ENCODE measurements at regions not wholly inside any gene's neighbourhood (a gene's known extent, or its start where the extent isn't known, plus 50 kb on each side); places are given as distances from the start of the nearest gene placed in this dataset.

GRCh38 chr1:87930796-87931195 is 602.1 kb downstream of the LMO4 start:
- no peak for TF ChIP-seq CTCF (IDR thresholded peaks at IDR 0.05)
- peaks cover 0 to 8% of the 10 kb centered on the region in 2 donors for H3K9me3 ChIP-seq
- no peak overlapping the region for H3K4me3 ChIP-seq
- DNase-seq (ENCODE audit: low spot score in 2 of 2), result no peak
- no peaks in the 10 kb centered on the region for H3K36me3 ChIP-seq
- H3K4me1 ChIP-seq, result no peaks in the 10 kb centered on the region
- no peaks in the 10 kb centered on the region for H3K27me3 ChIP-seq
- no peak overlapping the region for H3K27ac ChIP-seq
- intact Hi-C loops (cut with DNase I), result no loop called here

GRCh38 chr1:87933171-87933570 is 604.5 kb downstream of the LMO4 start:
- H3K36me3 ChIP-seq, result no peaks in the 10 kb centered on the region
- intact Hi-C loops (cut with DNase I), result no loop called here
- H3K4me1 ChIP-seq, result no peaks in the 10 kb centered on the region
- no peaks in the 10 kb centered on the region for H3K27me3 ChIP-seq
- no peak for TF ChIP-seq CTCF (IDR thresholded peaks at IDR 0.05)
- H3K4me3 ChIP-seq, result no peak overlapping the region
- no peak for DNase-seq (ENCODE audit: low spot score in 2 of 2)
- peaks cover 0 to 8% of the 10 kb centered on the region in 2 donors for H3K9me3 ChIP-seq
- no peak overlapping the region for H3K27ac ChIP-seq

GRCh38 chr1:87935130-87935529 is 606.5 kb downstream of the LMO4 start:
- Histone ChIP-seq H3K27ac (no peak overlapping the region), H3K9me3 (peaks cover 0 to 8% of the 10 kb centered on the region in 2 donors), H3K27me3 (no peaks in the 10 kb centered on the region), H3K4me3 (no peak overlapping the region), H3K4me1 (no peaks in the 10 kb centered on the region), H3K36me3 (no peaks in the 10 kb centered on the region)
- TF ChIP-seq CTCF (IDR thresholded peaks at IDR 0.05), result no peak
- no peak for DNase-seq (ENCODE audit: low spot score in 2 of 2)
- intact Hi-C loops (cut with DNase I), result no loop called here

- Histone ChIP-seq H3K9me3 (no peaks in the 10 kb centered on the region), H3K4me1 (no peaks in the 10 kb centered on the region), H3K27ac (no peak overlapping the region), H3K27me3 (no peaks in the 10 kb centered on the region), H3K4me3 (no peak overlapping the region), H3K36me3 (no peaks in the 10 kb centered on the region)
- intact Hi-C loops (cut with DNase I), result no loop called here
- DNase-seq (ENCODE audit: low spot score in 2 of 2), result no peak
- TF ChIP-seq CTCF (IDR thresholded peaks at IDR 0.05), result no peak
These were observed 609.2 kb downstream of the LMO4 start for GRCh38 chr1:87937831-87938395.

- no peak overlapping the region for H3K27ac ChIP-seq
- DNase-seq (ENCODE audit: low spot score in 2 of 2), result no peak
- no peak overlapping the region for H3K4me3 ChIP-seq
- intact Hi-C loops (cut with DNase I), result no loop called here
- H3K27me3 ChIP-seq, result no peaks in the 10 kb centered on the region
- no peak for TF ChIP-seq CTCF (IDR thresholded peaks at IDR 0.05)
- H3K4me1 ChIP-seq, result no peaks in the 10 kb centered on the region
- H3K9me3 ChIP-seq, result no peaks in the 10 kb centered on the region
- no peaks in the 10 kb centered on the region for H3K36me3 ChIP-seq
These were observed 610.0 kb downstream of the LMO4 start for GRCh38 chr1:87938631-87939030.

GRCh38 chr1:87939444-87939843 is 610.8 kb downstream of the LMO4 start:
- Histone ChIP-seq H3K27ac (no peak overlapping the region), H3K4me1 (no peaks in the 10 kb centered on the region), H3K27me3 (no peaks in the 10 kb centered on the region), H3K36me3 (no peaks in the 10 kb centered on the region), H3K9me3 (no peaks in the 10 kb centered on the region), H3K4me3 (no peak overlapping the region)
- DNase-seq (ENCODE audit: low spot score in 2 of 2), result no peak
- intact Hi-C loops (cut with DNase I), result no loop called here
- TF ChIP-seq CTCF (IDR thresholded peaks at IDR 0.05), result no peak

All from ascending aorta (tissue), 2 donors.